NB4 (cell line): ENCODE measurements at regions not wholly inside any gene's neighbourhood (a gene's known extent, or its start where the extent isn't known, plus 50 kb on each side); places are given as distances from the start of the nearest gene placed in this dataset.
"Not testable (repeated sequence)": the region's sequence is repeated elsewhere in the genome, so short reads cannot be mapped to it uniquely, and the experiment has no call there.

Experiments used
- DNase-seq: peaks from one replicate; pipeline ENCODE4 v3.0.0; 2010; ENCODE audit warnings: low read depth
- H3K4me3 ChIP-seq: one replicate; pipeline ENCODE4 v1.5.1; 2011; ENCODE audit warnings: mild to moderate bottlenecking, low read depth, low read length, moderate library complexity
- CTCF ChIP-seq: IDR thresholded peaks from one replicate; pipeline ENCODE4 v1.5.1; 2012; ENCODE audit warnings: low read depth, low read length
- MAX ChIP-seq: IDR thresholded peaks from 2 replicates; pipeline ENCODE4 v1.6.1; 2011; ENCODE audit warnings: low read depth, low read length
- MYC ChIP-seq: IDR thresholded peaks from 2 replicates; pipeline ENCODE4 v1.6.1; 2011; ENCODE audit warnings: low read depth, low read length
- POLR2A ChIP-seq: IDR thresholded peaks from 2 replicates; pipeline ENCODE4 v1.6.1; 2011; ENCODE audit warnings: mild to moderate bottlenecking; ENCODE audit not compliant: insufficient read length; ENCODE audit errors: extremely low read depth

- TF ChIP-seq CTCF = no peak
- TF ChIP-seq MYC = no peak
- no peak for TF ChIP-seq MAX
- no peak for TF ChIP-seq POLR2A
Observed at GRCh38 chr1:233815357-233815756, 89.1 kb upstream of the SLC35F3 start.

DNA sequence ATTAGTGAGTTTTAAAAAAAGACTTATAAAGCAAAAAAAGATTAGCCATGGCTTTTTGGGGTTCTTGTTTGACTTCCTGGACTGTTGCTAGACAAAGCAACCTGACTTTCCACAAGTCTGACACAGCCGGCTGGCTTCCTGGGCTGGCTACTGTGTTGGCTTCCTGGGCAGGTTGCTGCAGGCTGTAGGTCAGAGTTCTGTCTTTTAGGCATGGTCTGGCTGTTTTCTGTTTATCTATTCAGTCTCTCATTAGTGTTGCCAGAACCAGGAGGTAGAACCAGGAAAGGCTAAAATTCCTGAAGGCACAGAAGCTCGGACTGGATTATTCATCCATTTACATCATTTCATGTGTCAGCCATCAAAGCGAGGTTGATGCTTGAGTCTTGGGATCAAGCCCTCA is 88.6 kb upstream of the SLC35F3 start:
- no peak for DNase-seq
- H3K4me3 ChIP-seq = no peak overlapping the region
- TF ChIP-seq POLR2A (no peak), MAX (no peak), CTCF (no peak), MYC (no peak)

More at GRCh38 chr1:233815357-233815756, 89.1 kb upstream of the SLC35F3 start:
- no peak overlapping the region for H3K4me3 ChIP-seq
- DNase-seq = no peak

DNA sequence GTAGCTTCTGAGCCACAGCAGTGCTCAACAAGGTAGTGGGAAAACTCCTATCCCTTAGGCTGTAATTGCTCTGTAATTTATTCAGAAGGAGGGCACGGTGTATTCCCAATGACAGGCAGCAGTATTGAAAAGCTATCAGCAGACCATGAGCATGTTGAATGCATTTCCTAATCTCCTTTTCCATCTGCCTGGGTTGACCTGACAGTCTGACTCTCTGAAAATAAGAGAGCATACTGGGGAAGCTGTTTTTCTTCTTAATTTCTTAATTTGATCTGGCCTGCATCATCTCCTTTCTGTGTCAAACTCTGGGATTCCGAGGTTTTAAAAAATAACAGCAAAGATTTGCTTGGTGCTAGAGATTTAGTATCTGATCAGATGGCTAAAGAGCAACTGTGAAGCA is 88.1 kb upstream of the SLC35F3 start:
- no peak overlapping the region for H3K4me3 ChIP-seq
- TF ChIP-seq MYC = no peak
- TF ChIP-seq POLR2A = no peak
- TF ChIP-seq MAX = no peak
- no peak for TF ChIP-seq CTCF
- DNase-seq = no peak

GRCh38 chr1:233819042-233819441 is 85.4 kb upstream of the SLC35F3 start:
- TF ChIP-seq POLR2A = no peak
- no peak for TF ChIP-seq CTCF
- no peak overlapping the region for H3K4me3 ChIP-seq
- DNase-seq = no peak

DNA sequence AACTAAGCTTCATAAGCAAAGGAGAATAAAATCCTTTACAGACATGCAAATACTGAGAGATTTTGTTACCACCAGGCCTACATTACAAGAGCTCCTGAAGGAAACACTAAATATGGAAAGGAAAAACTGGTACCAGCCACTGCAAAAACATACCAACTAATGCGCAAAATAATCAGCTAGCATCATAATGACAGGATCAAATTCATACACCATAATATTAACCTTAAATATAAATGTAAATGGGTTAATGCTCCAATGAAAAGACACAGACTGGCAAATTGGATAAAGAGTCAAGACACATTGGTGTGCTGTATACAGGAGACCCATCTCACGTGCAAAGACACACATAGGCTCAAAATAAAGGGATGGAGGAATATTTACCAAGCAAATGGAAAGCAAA is 80.3 kb upstream of the SLC35F3 start:
- DNase-seq, H3K4me3 ChIP-seq: not testable (repeated sequence)

- not testable (repeated sequence) for H3K4me3 ChIP-seq, DNase-seq
Observed at GRCh38 chr1:233827937-233828336, 76.5 kb upstream of the SLC35F3 start.

DNA sequence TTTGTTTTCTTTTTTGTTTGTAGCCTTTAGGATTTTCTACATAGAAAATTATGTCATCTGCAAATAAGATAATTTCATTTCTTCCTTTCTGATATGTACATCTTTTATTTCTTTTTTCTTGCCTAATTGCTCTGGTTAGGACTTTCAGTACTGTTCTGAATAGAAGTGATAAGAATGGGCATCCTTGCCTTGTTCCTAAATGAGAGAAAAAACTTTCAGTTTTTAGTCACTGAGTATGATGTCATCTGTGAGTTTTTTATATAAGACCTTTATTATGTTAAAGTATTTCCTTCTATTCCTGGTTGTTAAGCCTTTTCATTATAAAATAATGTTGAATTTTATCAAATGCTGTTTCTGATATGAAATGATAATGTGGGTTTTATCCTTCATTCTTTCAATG is 76.0 kb upstream of the SLC35F3 start:
- no peak for DNase-seq
- no peak for TF ChIP-seq CTCF
- no peak for TF ChIP-seq MYC
- no peak for TF ChIP-seq POLR2A
- TF ChIP-seq MAX = no peak

More for the DNA sequence above, 76.0 kb upstream of the SLC35F3 start:
- H3K4me3 ChIP-seq = no peak overlapping the region
